KOPT-K1 (cell line): ENCODE measurements at regions not wholly inside any gene's neighbourhood (a gene's known extent, or its start where the extent isn't known, plus 50 kb on each side); places are given as distances from the start of the nearest gene placed in this dataset.

Source experiments
- H3K27ac ChIP-seq: fragments of 200-600 bp; sonication (generic); 2 replicates; pipeline ENCODE4 v1.5.1; 2016; ENCODE audit warnings: antibody characterized with exemption, mild to moderate bottlenecking, low read depth, low read length; ENCODE audit not compliant: poor library complexity, severe bottlenecking
- H3K36me3 ChIP-seq: fragments of 200-600 bp; sonication (generic); 2 replicates; pipeline ENCODE4 v1.5.1; 2017; ENCODE audit warnings: antibody characterized with exemption, mild to moderate bottlenecking, low read length, moderate library complexity; ENCODE audit not compliant: insufficient read depth
- H3K9me3 ChIP-seq: fragments of 200-600 bp; sonication (generic); 2 replicates; pipeline ENCODE4 v1.5.1; 2017; ENCODE audit warnings: antibody characterized with exemption, low read length, mild to moderate bottlenecking; ENCODE audit not compliant: insufficient read depth, poor library complexity, severe bottlenecking

- Histone ChIP-seq H3K9me3 (no peaks in the 10 kb centered on the region), H3K36me3 (no peaks in the 10 kb centered on the region), H3K27ac (no peak overlapping the region)
Observed at GRCh38 chr15:94793641-94794040, 562.3 kb downstream of the MCTP2 start.

GRCh38 chr15:94804613-94805012 is 573.3 kb downstream of the MCTP2 start:
- H3K36me3 ChIP-seq, result no peaks in the 10 kb centered on the region
- no peak overlapping the region for H3K27ac ChIP-seq
- H3K9me3 ChIP-seq, result no peaks in the 10 kb centered on the region

- Histone ChIP-seq H3K9me3 (no peaks in the 10 kb centered on the region), H3K36me3 (no peaks in the 10 kb centered on the region), H3K27ac (no peak overlapping the region)
Observed at GRCh38 chr15:94815110-94815731, 583.9 kb downstream of the MCTP2 start.

GRCh38 chr15:94815914-94816313 is 584.6 kb downstream of the MCTP2 start:
- Histone ChIP-seq H3K36me3 (no peaks in the 10 kb centered on the region), H3K9me3 (no peaks in the 10 kb centered on the region), H3K27ac (no peak overlapping the region)

GRCh38 chr15:94829887-94830884 is 598.8 kb downstream of the MCTP2 start:
- Histone ChIP-seq H3K9me3 (no peaks in the 10 kb centered on the region), H3K36me3 (no peaks in the 10 kb centered on the region), H3K27ac (no peak overlapping the region)

- H3K9me3 ChIP-seq, result no peaks in the 10 kb centered on the region
- H3K27ac ChIP-seq, result no peak overlapping the region
- H3K36me3 ChIP-seq, result no peaks in the 10 kb centered on the region
Observed at GRCh38 chr15:94834000-94834399, 602.6 kb downstream of the MCTP2 start.

- H3K27ac ChIP-seq, result no peak overlapping the region
- H3K9me3 ChIP-seq, result no peaks in the 10 kb centered on the region
- H3K36me3 ChIP-seq, result no peaks in the 10 kb centered on the region
Observed at GRCh38 chr15:94834494-94834893, 603.1 kb downstream of the MCTP2 start.

GRCh38 chr15:94838281-94838680 is 606.9 kb downstream of the MCTP2 start:
- Histone ChIP-seq H3K36me3 (no peaks in the 10 kb centered on the region), H3K27ac (no peak overlapping the region), H3K9me3 (peaks cover 9% of the 10 kb centered on the region)

GRCh38 chr15:94840794-94841783 is 609.7 kb downstream of the MCTP2 start:
- peaks cover 9% of the 10 kb centered on the region for H3K9me3 ChIP-seq
- no peaks in the 10 kb centered on the region for H3K36me3 ChIP-seq
- no peak overlapping the region for H3K27ac ChIP-seq

- no peak overlapping the region for H3K27ac ChIP-seq
- H3K9me3 ChIP-seq, result peaks cover 9% of the 10 kb centered on the region
- H3K36me3 ChIP-seq, result no peaks in the 10 kb centered on the region
Observed at GRCh38 chr15:94843060-94843459, 611.7 kb downstream of the MCTP2 start.

- Histone ChIP-seq H3K36me3 (no peaks in the 10 kb centered on the region), H3K27ac (no peak overlapping the region), H3K9me3 (peaks cover 9% of the 10 kb centered on the region)
Observed at GRCh38 chr15:94844198-94844537, 612.8 kb downstream of the MCTP2 start.

GRCh38 chr15:94844538-94845389 is 613.4 kb downstream of the MCTP2 start:
- H3K27ac ChIP-seq, result no peak overlapping the region
- H3K9me3 ChIP-seq, result peaks cover 9% of the 10 kb centered on the region

GRCh38 chr15:94845390-94845716 is 614.0 kb downstream of the MCTP2 start:
- Histone ChIP-seq H3K36me3 (no peaks in the 10 kb centered on the region), H3K9me3 (peaks cover 9% of the 10 kb centered on the region), H3K27ac (no peak overlapping the region)

More at GRCh38 chr15:94844538-94845389, 613.4 kb downstream of the MCTP2 start:
- no peaks in the 10 kb centered on the region for H3K36me3 ChIP-seq

GRCh38 chr15:94847325-94847724 is 616.0 kb downstream of the MCTP2 start:
- Histone ChIP-seq H3K27ac (no peak overlapping the region), H3K36me3 (no peaks in the 10 kb centered on the region), H3K9me3 (no peaks in the 10 kb centered on the region)
